Hypothalamus (tissue), 51 donors: ENCODE measurements at regions not wholly inside any gene's neighbourhood (a gene's known extent, or its start where the extent isn't known, plus 50 kb on each side); places are given as distances from the start of the nearest gene placed in this dataset.
"Not testable (repeated sequence)": the region's sequence is repeated elsewhere in the genome, so short reads cannot be mapped to it uniquely, and the experiment has no call there.

ENCODE experiments used
- DNase-seq, 51 donors: peaks; one replicate each; lab custom pipeline; 2025; lab: John Stamatoyannopoulos, UW

- DNase-seq: no peak
Measured at GRCh38 chr13:74280093-74280794, 146.0 kb upstream of the KLF12 start.

- no peak for DNase-seq
Measured at GRCh38 chr13:74278901-74279300, 144.7 kb upstream of the KLF12 start.

GRCh38 chr13:74274916-74275315 lies 140.7 kb upstream of the KLF12 start:
- no peak for DNase-seq

- no peak for DNase-seq
Measured at GRCh38 chr13:74273581-74273980, 139.4 kb upstream of the KLF12 start.

GRCh38 chr13:74272826-74273225 lies 138.6 kb upstream of the KLF12 start:
- no peak for DNase-seq

- no peak for DNase-seq
Measured at GRCh38 chr13:74270018-74270417, 135.8 kb upstream of the KLF12 start.

- DNase-seq: no peak
Measured at GRCh38 chr13:74266861-74267260, 132.7 kb upstream of the KLF12 start.

- no peak for DNase-seq
Measured at GRCh38 chr13:74266309-74266708, 132.1 kb upstream of the KLF12 start.

- DNase-seq: no peak
Measured at GRCh38 chr13:74264333-74264732, 130.1 kb upstream of the KLF12 start.

GRCh38 chr13:74260420-74260819 lies 126.2 kb upstream of the KLF12 start:
- DNase-seq: not testable (repeated sequence)

- no peak for DNase-seq
Measured at GRCh38 chr13:74259641-74260040, 125.4 kb upstream of the KLF12 start.

- DNase-seq: no peak
Measured at GRCh38 chr13:74258961-74259360, 124.8 kb upstream of the KLF12 start.

- no peak for DNase-seq
Measured at GRCh38 chr13:74256969-74257368, 122.8 kb upstream of the KLF12 start.

- DNase-seq: no peak
Measured at GRCh38 chr13:74253161-74253560, 119.0 kb upstream of the KLF12 start.

GRCh38 chr13:74251778-74252519 lies 117.7 kb upstream of the KLF12 start:
- no peak for DNase-seq

- no peak for DNase-seq
Measured at GRCh38 chr13:74250738-74251190, 116.6 kb upstream of the KLF12 start.

GRCh38 chr13:74248477-74248876 lies 114.3 kb upstream of the KLF12 start:
- no peak for DNase-seq

- DNase-seq: peak in 5 of 51 donors; percentile 1 to 7 (median 1)
Measured at GRCh38 chr13:74246487-74246886, 112.3 kb upstream of the KLF12 start.

GRCh38 chr13:74243637-74244526 lies 109.7 kb upstream of the KLF12 start:
- DNase-seq: no peak

- not testable (repeated sequence) for DNase-seq
Measured at GRCh38 chr13:74241343-74241742, 107.1 kb upstream of the KLF12 start.

- no peak for DNase-seq
Measured at GRCh38 chr13:74230984-74231501, 96.8 kb upstream of the KLF12 start.
